ENCODE measurements at regions not wholly inside any gene's neighbourhood (a gene's known extent, or its start where the extent isn't known, plus 50 kb on each side); places are given as distances from the start of the nearest gene placed in this dataset.

- no peak for DNase-seq (ENCODE audit: low read depth, low spot score)
- H3K4me3 ChIP-seq (ENCODE audit: low read length) = no peak overlapping the region
- WGBS (ENCODE audit: insufficient coverage, insufficient read length) = no CpG with 5 or more reads among the region's 1 CpG
Observed at GRCh38 chr18:10119528-10119927, 205.7 kb downstream of the VAPA start.

GRCh38 chr18:10119991-10120390 is 206.2 kb downstream of the VAPA start:
- DNase-seq (ENCODE audit: low read depth, low spot score) = no peak
- Histone ChIP-seq H3K27me3 (ENCODE audit: control insufficient read depth, insufficient read depth, low read length) (no peaks in the 10 kb centered on the region), H3K4me1 (ENCODE audit: control insufficient read depth, insufficient read depth, low read length) (peaks cover 1% of the 10 kb centered on the region; the same call in 1 of the 2 replicates), H3K9me3 (ENCODE audit: control insufficient read depth, insufficient read depth, low read length) (no peaks in the 10 kb centered on the region), H3K36me3 (ENCODE audit: control insufficient read depth, insufficient read depth, low read length) (no peaks in the 10 kb centered on the region), H3K27ac (ENCODE audit: low read length) (no peak overlapping the region), H3K4me3 (ENCODE audit: low read length) (no peak overlapping the region)
- no CpG with 5 or more reads among the region's 1 CpG for WGBS (ENCODE audit: insufficient coverage, insufficient read length)

More at GRCh38 chr18:10119528-10119927, 205.7 kb downstream of the VAPA start:
- peaks cover 2% of the 10 kb centered on the region; the same call in 1 of the 2 replicates for H3K4me1 ChIP-seq (ENCODE audit: control insufficient read depth, insufficient read depth, low read length)
- H3K27ac ChIP-seq (ENCODE audit: low read length) = no peak overlapping the region
- no peaks in the 10 kb centered on the region for H3K36me3 ChIP-seq (ENCODE audit: control insufficient read depth, insufficient read depth, low read length)
- no peaks in the 10 kb centered on the region for H3K27me3 ChIP-seq (ENCODE audit: control insufficient read depth, insufficient read depth, low read length)
- H3K9me3 ChIP-seq (ENCODE audit: control insufficient read depth, insufficient read depth, low read length) = no peaks in the 10 kb centered on the region

- Histone ChIP-seq H3K27me3 (ENCODE audit: control insufficient read depth, insufficient read depth, low read length) (no peaks in the 10 kb centered on the region), H3K27ac (ENCODE audit: low read length) (no peak overlapping the region), H3K9me3 (ENCODE audit: control insufficient read depth, insufficient read depth, low read length) (no peaks in the 10 kb centered on the region), H3K4me1 (ENCODE audit: control insufficient read depth, insufficient read depth, low read length) (peaks cover 1% of the 10 kb centered on the region; the same call in 1 of the 2 replicates), H3K4me3 (ENCODE audit: low read length) (no peak overlapping the region), H3K36me3 (ENCODE audit: control insufficient read depth, insufficient read depth, low read length) (no peaks in the 10 kb centered on the region)
- WGBS (ENCODE audit: insufficient coverage, insufficient read length) = no CpG with 5 or more reads among the region's 3 CpGs
- no peak for DNase-seq (ENCODE audit: low read depth, low spot score)
Observed at GRCh38 chr18:10120622-10121021, 206.8 kb downstream of the VAPA start.

- DNase-seq (ENCODE audit: low read depth, low spot score) = no peak
- no peaks in the 10 kb centered on the region for H3K36me3 ChIP-seq (ENCODE audit: control insufficient read depth, insufficient read depth, low read length)
- no peak overlapping the region for H3K27ac ChIP-seq (ENCODE audit: low read length)
- H3K9me3 ChIP-seq (ENCODE audit: control insufficient read depth, insufficient read depth, low read length) = no peaks in the 10 kb centered on the region
- peaks cover 1% of the 10 kb centered on the region; the same call in 1 of the 2 replicates for H3K4me1 ChIP-seq (ENCODE audit: control insufficient read depth, insufficient read depth, low read length)
- no CpG with 5 or more reads among the region's 1 CpG for WGBS (ENCODE audit: insufficient coverage, insufficient read length)
- no peak overlapping the region for H3K4me3 ChIP-seq (ENCODE audit: low read length)
- no peaks in the 10 kb centered on the region for H3K27me3 ChIP-seq (ENCODE audit: control insufficient read depth, insufficient read depth, low read length)
Observed at GRCh38 chr18:10121028-10121427, 207.2 kb downstream of the VAPA start.

GRCh38 chr18:10121786-10122515 is 208.1 kb downstream of the VAPA start:
- H3K9me3 ChIP-seq (ENCODE audit: control insufficient read depth, insufficient read depth, low read length) = no peaks in the 10 kb centered on the region
- H3K27me3 ChIP-seq (ENCODE audit: control insufficient read depth, insufficient read depth, low read length) = no peaks in the 10 kb centered on the region
- H3K27ac ChIP-seq (ENCODE audit: low read length) = no peak overlapping the region
- no peak overlapping the region for H3K4me3 ChIP-seq (ENCODE audit: low read length)
- peaks cover 1% of the 10 kb centered on the region; the same call in 1 of the 2 replicates for H3K4me1 ChIP-seq (ENCODE audit: control insufficient read depth, insufficient read depth, low read length)
- no peak for DNase-seq (ENCODE audit: low read depth, low spot score)
- no peaks in the 10 kb centered on the region for H3K36me3 ChIP-seq (ENCODE audit: control insufficient read depth, insufficient read depth, low read length)
- WGBS (ENCODE audit: insufficient coverage, insufficient read length) = no CpG with 5 or more reads among the region's 11 CpGs

GRCh38 chr18:10122988-10123950 is 209.5 kb downstream of the VAPA start:
- no peaks in the 10 kb centered on the region for H3K27me3 ChIP-seq (ENCODE audit: control insufficient read depth, insufficient read depth, low read length)
- no peaks in the 10 kb centered on the region for H3K9me3 ChIP-seq (ENCODE audit: control insufficient read depth, insufficient read depth, low read length)
- no peak for DNase-seq (ENCODE audit: low read depth, low spot score)
- H3K4me3 ChIP-seq (ENCODE audit: low read length) = no peak overlapping the region
- WGBS (ENCODE audit: insufficient coverage, insufficient read length) = no CpG with 5 or more reads among the region's 19 CpGs
- H3K4me1 ChIP-seq (ENCODE audit: control insufficient read depth, insufficient read depth, low read length) = peaks cover 1% of the 10 kb centered on the region; the same call in 1 of the 2 replicates
- H3K36me3 ChIP-seq (ENCODE audit: control insufficient read depth, insufficient read depth, low read length) = no peaks in the 10 kb centered on the region
- no peak overlapping the region for H3K27ac ChIP-seq (ENCODE audit: low read length)

- no peak overlapping the region for H3K4me3 ChIP-seq (ENCODE audit: low read length)
- DNase-seq (ENCODE audit: low read depth, low spot score) = no peak
- H3K4me1 ChIP-seq (ENCODE audit: control insufficient read depth, insufficient read depth, low read length) = peaks cover 1% of the 10 kb centered on the region; the same call in 1 of the 2 replicates
- no peaks in the 10 kb centered on the region for H3K27me3 ChIP-seq (ENCODE audit: control insufficient read depth, insufficient read depth, low read length)
- no CpG with 5 or more reads among the region's 9 CpGs for WGBS (ENCODE audit: insufficient coverage, insufficient read length)
- H3K9me3 ChIP-seq (ENCODE audit: control insufficient read depth, insufficient read depth, low read length) = no peaks in the 10 kb centered on the region
- H3K27ac ChIP-seq (ENCODE audit: low read length) = no peak overlapping the region
- no peaks in the 10 kb centered on the region for H3K36me3 ChIP-seq (ENCODE audit: control insufficient read depth, insufficient read depth, low read length)
Observed at GRCh38 chr18:10124071-10124470, 210.3 kb downstream of the VAPA start.

GRCh38 chr18:10124557-10124956 is 210.7 kb downstream of the VAPA start:
- H3K4me1 ChIP-seq (ENCODE audit: control insufficient read depth, insufficient read depth, low read length) = peaks cover 1% of the 10 kb centered on the region; the same call in 1 of the 2 replicates
- H3K36me3 ChIP-seq (ENCODE audit: control insufficient read depth, insufficient read depth, low read length) = no peaks in the 10 kb centered on the region
- WGBS (ENCODE audit: insufficient coverage, insufficient read length) = no CpG with 5 or more reads among the region's 4 CpGs

GRCh38 chr18:10124967-10125366 is 211.2 kb downstream of the VAPA start:
- Histone ChIP-seq H3K4me1 (ENCODE audit: control insufficient read depth, insufficient read depth, low read length) (peaks cover 1% of the 10 kb centered on the region; the same call in 1 of the 2 replicates), H3K27me3 (ENCODE audit: control insufficient read depth, insufficient read depth, low read length) (no peaks in the 10 kb centered on the region), H3K27ac (ENCODE audit: low read length) (no peak overlapping the region), H3K36me3 (ENCODE audit: control insufficient read depth, insufficient read depth, low read length) (no peaks in the 10 kb centered on the region), H3K9me3 (ENCODE audit: control insufficient read depth, insufficient read depth, low read length) (no peaks in the 10 kb centered on the region), H3K4me3 (ENCODE audit: low read length) (no peak overlapping the region)
- no CpG with 5 or more reads among the region's 3 CpGs for WGBS (ENCODE audit: insufficient coverage, insufficient read length)
- no peak for DNase-seq (ENCODE audit: low read depth, low spot score)

More at GRCh38 chr18:10124557-10124956, 210.7 kb downstream of the VAPA start:
- no peak overlapping the region for H3K4me3 ChIP-seq (ENCODE audit: low read length)
- no peaks in the 10 kb centered on the region for H3K27me3 ChIP-seq (ENCODE audit: control insufficient read depth, insufficient read depth, low read length)
- no peak overlapping the region for H3K27ac ChIP-seq (ENCODE audit: low read length)
- no peaks in the 10 kb centered on the region for H3K9me3 ChIP-seq (ENCODE audit: control insufficient read depth, insufficient read depth, low read length)
- DNase-seq (ENCODE audit: low read depth, low spot score) = no peak

GRCh38 chr18:10127729-10128128 is 213.9 kb downstream of the VAPA start:
- peaks cover 3% of the 10 kb centered on the region; the same call in 1 of the 2 replicates for H3K4me1 ChIP-seq (ENCODE audit: control insufficient read depth, insufficient read depth, low read length)
- H3K36me3 ChIP-seq (ENCODE audit: control insufficient read depth, insufficient read depth, low read length) = no peaks in the 10 kb centered on the region
- H3K27ac ChIP-seq (ENCODE audit: low read length) = no peak overlapping the region
- no peak overlapping the region for H3K4me3 ChIP-seq (ENCODE audit: low read length)
- no peaks in the 10 kb centered on the region for H3K27me3 ChIP-seq (ENCODE audit: control insufficient read depth, insufficient read depth, low read length)
- no peaks in the 10 kb centered on the region for H3K9me3 ChIP-seq (ENCODE audit: control insufficient read depth, insufficient read depth, low read length)
- WGBS (ENCODE audit: insufficient coverage, insufficient read length) = no CpG with 5 or more reads among the region's 5 CpGs
- DNase-seq (ENCODE audit: low read depth, low spot score) = no peak
